Psoas muscle (tissue), 7 donors: ENCODE measurements at regions not wholly inside any gene's neighbourhood (a gene's known extent, or its start where the extent isn't known, plus 50 kb on each side); places are given as distances from the start of the nearest gene placed in this dataset.

Experiments
- ATAC-seq, 4 donors: fragments of 200-7000 bp; cut with Tn5 transposase; one replicate each; pipeline ENCODE4 v1.9.1; 2020; ENCODE audit warnings: moderate library complexity in 3 of 4, mild to moderate bottlenecking in 2 of 4
- DNase-seq, 2 donors: peaks; one replicate each; pipeline ENCODE4 v3.0.0-alpha.2; 2020
- H3K27ac ChIP-seq: fragments of 200-600 bp; one replicate; pipeline ENCODE4 v1.8.0; 2022
- H3K27me3 ChIP-seq, 3 donors: fragments of 200-600 bp in 1 of 3; one replicate each; pipeline versions ENCODE4 v1.6.1 to v1.8.0; 2013 to 2022; ENCODE audit warnings: low read length in 2 of 3, mild to moderate bottlenecking in 2 of 3, moderate library complexity in 1 of 3; ENCODE audit not compliant: insufficient read depth in 3 of 3
- H3K36me3 ChIP-seq, 2 donors: fragments of 200-600 bp in 1 of 2; one replicate each; pipeline versions ENCODE4 v1.6.1 to v1.8.0; 2013 to 2022; ENCODE audit warnings: low read depth in 1 of 2, mild to moderate bottlenecking in 1 of 2, moderate library complexity in 1 of 2; ENCODE audit not compliant: insufficient read depth in 1 of 2
- H3K4me1 ChIP-seq: fragments of 200-600 bp; one replicate; pipeline ENCODE4 v1.8.0; 2022
- H3K4me3 ChIP-seq: fragments of 200-600 bp; one replicate; pipeline ENCODE4 v1.8.0; 2022; ENCODE audit warnings: mild to moderate bottlenecking
- H3K9me3 ChIP-seq: fragments of 200-600 bp; one replicate; pipeline ENCODE4 v1.8.0; 2022
- CTCF ChIP-seq: fragments of 200-600 bp; IDR thresholded peaks from one replicate; pipeline ENCODE4 v1.8.0; 2022; ENCODE audit warnings: antibody characterized with exemption
- WGBS, 3 donors: extraction: QIAGEN DNeasy Blood & Tissue Kit; methylation state at CpG; one replicate each; pipeline versions ENCODE4 v1.1.6 to v1.1.7; 2013; 5-methylcytosine and 5-hydroxymethylcytosine counted together
- intact Hi-C, 2 donors: fragments of 100-400 bp; cut with DNase I; formaldehyde crosslinking; loops; one replicate each; pipeline versions ENCODE4 v1.11.0 to v1.14.2; 2022
- donor health status: healthy with polysubstance abuse.
- donor health status: DM: no; HTN: no; CAD: no; lungs with moderate emphysema.
- donor health status: Bipolar disorder and iron deficiency.
- donor health status: healthy.
- donor health status: DM: yes; HTN: yes; CAD: no.
- donor health status: DM: no; HTN: no; CAD: no.
- donor health status: DM: yes; HTN: yes; CAD: no.

GRCh38 chr18:22031611-22032010, 137.8 kb upstream of the GATA6 start:
- no peak for ATAC-seq
- Histone ChIP-seq H3K4me3 (no peak overlapping the region), H3K36me3 (no peaks in the 10 kb centered on the region), H3K4me1 (no peaks in the 10 kb centered on the region), H3K9me3 (no peaks in the 10 kb centered on the region), H3K27ac (no peak overlapping the region), H3K27me3 (peaks cover 0 to 4% (median 0%) of the 10 kb centered on the region in 3 donors)
- 41 to 48% (median 43%) methylated on average over 6 of the region's 6 CpGs for WGBS, 3 donors
- intact Hi-C loops: no loop called here
- no peak for DNase-seq
- no peak for TF ChIP-seq CTCF

- Histone ChIP-seq H3K36me3 (no peaks in the 10 kb centered on the region), H3K27ac (no peak overlapping the region), H3K4me1 (no peaks in the 10 kb centered on the region), H3K9me3 (no peaks in the 10 kb centered on the region), H3K4me3 (no peak overlapping the region), H3K27me3 (peaks cover 0 to 4% (median 0%) of the 10 kb centered on the region in 3 donors)
- ATAC-seq: no peak
- 61 to 63% (median 63%) methylated on average over 4 of the region's 4 CpGs for WGBS, 3 donors
- TF ChIP-seq CTCF: no peak
- DNase-seq: no peak
- intact Hi-C loops: no loop called here
Measured at GRCh38 chr18:22032392-22032961, 136.9 kb upstream of the GATA6 start.

- ATAC-seq (no peak), DNase-seq (no peak)
- H3K4me1 ChIP-seq: no peaks in the 10 kb centered on the region
- intact Hi-C loops: no loop called here
- WGBS, 3 donors: 58 to 72% (median 60%) methylated on average over 8 of the region's 8 CpGs
- H3K4me3 ChIP-seq: no peak overlapping the region
- no peaks in the 10 kb centered on the region for H3K36me3 ChIP-seq
- H3K27ac ChIP-seq: no peak overlapping the region
- peaks cover 0 to 4% (median 0%) of the 10 kb centered on the region in 3 donors for H3K27me3 ChIP-seq
- TF ChIP-seq CTCF: no peak
- no peaks in the 10 kb centered on the region for H3K9me3 ChIP-seq
Measured at GRCh38 chr18:22033085-22033484, 136.3 kb upstream of the GATA6 start.

GRCh38 chr18:22034276-22034675, 135.1 kb upstream of the GATA6 start:
- Histone ChIP-seq H3K9me3 (no peaks in the 10 kb centered on the region), H3K4me3 (no peak overlapping the region), H3K36me3 (no peaks in the 10 kb centered on the region), H3K4me1 (no peaks in the 10 kb centered on the region), H3K27ac (no peak overlapping the region), H3K27me3 (peaks cover 0 to 4% (median 0%) of the 10 kb centered on the region in 3 donors)
- intact Hi-C loops: no loop called here
- DNase-seq: no peak
- WGBS, 3 donors: 34 to 44% (median 41%) methylated on average over 6 of the region's 6 CpGs
- no peak for ATAC-seq
- TF ChIP-seq CTCF: no peak

GRCh38 chr18:22040533-22040932, 128.9 kb upstream of the GATA6 start:
- no peak overlapping the region for H3K27ac ChIP-seq

More at GRCh38 chr18:22040533-22040932, 128.9 kb upstream of the GATA6 start:
- intact Hi-C loops: no loop called here
- Histone ChIP-seq H3K27me3 (peaks cover 0 to 4% (median 0%) of the 10 kb centered on the region in 3 donors), H3K4me1 (no peaks in the 10 kb centered on the region), H3K4me3 (no peak overlapping the region), H3K36me3 (no peaks in the 10 kb centered on the region), H3K9me3 (no peaks in the 10 kb centered on the region)
- no peak for ATAC-seq
- no peak for TF ChIP-seq CTCF
- 81 to 85% (median 85%) methylated on average over 4 of the region's 4 CpGs for WGBS, 3 donors
- no peak for DNase-seq
